H7 (cell line): ENCODE measurements at regions not wholly inside any gene's neighbourhood (a gene's known extent, or its start where the extent isn't known, plus 50 kb on each side); places are given as distances from the start of the nearest gene placed in this dataset.
"Not testable (repeated sequence)": the region's sequence is repeated elsewhere in the genome, so short reads cannot be mapped to it uniquely, and the experiment has no call there.

Source experiments
- DNase-seq: peaks from one replicate; pipeline ENCODE4 v3.0.0; 2012
- H3K27me3 ChIP-seq: 2 replicates; pipeline ENCODE4 v1.6.0; 2011; ENCODE audit warnings: mild to moderate bottlenecking, low read length; ENCODE audit not compliant: control insufficient read depth, insufficient read depth
- H3K36me3 ChIP-seq: replicated peaks from 2 replicates; pipeline ENCODE4 v1.5.1; 2011; ENCODE audit warnings: low read length; ENCODE audit not compliant: control insufficient read depth, insufficient read depth
- H3K4me3 ChIP-seq: 2 replicates; pipeline ENCODE4 v1.5.1; 2011; ENCODE audit warnings: low read depth, mild to moderate bottlenecking, control low read depth, low read length, moderate library complexity; ENCODE audit not compliant: insufficient read depth

DNA sequence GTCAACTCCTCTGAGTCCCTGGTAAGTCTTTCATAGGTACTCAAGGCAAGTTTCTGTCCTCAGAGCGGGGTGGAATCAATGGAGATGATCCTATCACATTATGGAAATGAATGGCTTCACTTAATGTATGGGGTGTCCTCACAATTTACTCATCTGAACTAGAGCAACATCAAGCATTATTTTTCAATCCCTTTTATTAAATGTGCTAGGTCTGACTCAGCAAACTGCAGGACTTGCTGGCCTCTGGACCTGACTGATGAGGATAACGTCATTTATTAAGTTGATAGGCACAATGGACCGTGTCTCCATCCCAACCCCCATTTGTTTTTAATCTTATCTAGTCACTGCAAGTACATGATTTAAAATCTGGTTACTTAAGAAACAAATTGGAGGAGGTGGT lies 259.2 kb downstream of the NUF2 start:
- Histone ChIP-seq H3K4me3 (no peak overlapping the region), H3K36me3 (no peaks in the 10 kb centered on the region), H3K27me3 (no peaks in the 10 kb centered on the region)
- no peak for DNase-seq

DNA sequence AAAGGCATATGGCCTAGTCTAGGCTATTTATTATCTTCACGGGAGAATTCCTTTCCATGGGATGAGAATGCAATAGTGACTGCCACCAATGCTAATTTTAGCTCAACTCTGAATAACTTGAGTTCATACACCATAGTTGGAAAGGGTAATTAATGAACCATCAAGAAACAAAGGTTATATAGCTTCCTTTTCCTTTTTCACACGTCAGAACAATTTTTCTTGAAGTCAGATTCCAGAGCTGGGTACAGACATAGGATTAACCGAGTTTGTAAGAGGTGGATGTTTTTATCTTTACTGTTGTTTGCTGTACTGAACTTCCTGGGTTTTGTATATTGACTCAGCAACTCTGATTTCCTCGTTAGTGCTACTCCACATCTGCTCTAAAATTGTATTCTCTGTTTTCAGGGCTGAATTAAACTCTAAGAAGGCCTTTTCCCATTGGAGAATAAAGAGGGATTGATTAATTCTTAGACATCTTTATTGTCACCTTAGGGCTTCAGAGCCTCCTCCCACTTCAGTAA lies 262.0 kb downstream of the NUF2 start:
- no peak for DNase-seq
- H3K27me3 ChIP-seq: no peaks in the 10 kb centered on the region
- no peaks in the 10 kb centered on the region for H3K36me3 ChIP-seq
- no peak overlapping the region for H3K4me3 ChIP-seq

DNA sequence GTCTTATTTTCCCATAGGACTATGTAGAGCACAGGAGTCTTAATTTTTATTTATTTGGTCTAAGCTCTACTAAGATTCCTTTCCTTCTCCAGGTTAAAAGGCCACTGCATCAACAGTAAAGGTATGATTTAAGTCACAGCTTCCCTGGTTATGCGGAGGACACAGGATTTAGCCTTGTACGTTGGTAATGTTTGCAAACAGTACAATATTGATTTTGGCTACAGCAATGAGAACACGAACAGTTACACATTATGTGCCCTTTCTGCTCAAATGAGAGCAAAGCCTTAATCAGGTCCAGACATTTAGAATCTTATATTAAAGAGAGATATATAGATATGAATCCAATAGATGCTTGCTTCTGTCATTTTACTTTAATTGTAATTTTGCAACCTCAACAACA lies 264.0 kb downstream of the NUF2 start:
- Histone ChIP-seq H3K4me3 (no peak overlapping the region), H3K36me3 (no peaks in the 10 kb centered on the region), H3K27me3 (no peaks in the 10 kb centered on the region)
- no peak for DNase-seq

DNA sequence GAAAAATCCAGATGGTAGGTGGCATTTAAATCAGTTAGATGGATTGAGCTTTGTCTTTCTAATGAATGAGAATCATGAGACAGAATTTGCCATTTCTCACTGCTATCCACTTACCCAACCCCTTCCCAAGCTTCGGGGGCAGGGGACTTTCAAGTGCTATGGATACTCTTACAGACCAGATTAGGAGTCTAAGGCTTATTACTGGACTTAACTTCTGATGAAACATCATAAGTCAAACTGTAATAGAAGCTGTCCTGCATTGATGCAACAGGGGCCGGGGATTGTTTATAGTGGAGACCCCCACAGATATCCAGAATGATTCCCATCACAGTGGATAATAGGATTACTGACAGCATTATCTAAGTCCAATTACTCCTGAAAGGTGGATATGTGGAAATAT lies 267.0 kb downstream of the NUF2 start:
- Histone ChIP-seq H3K27me3 (no peaks in the 10 kb centered on the region), H3K36me3 (no peaks in the 10 kb centered on the region), H3K4me3 (no peak overlapping the region)
- DNase-seq: no peak

DNA sequence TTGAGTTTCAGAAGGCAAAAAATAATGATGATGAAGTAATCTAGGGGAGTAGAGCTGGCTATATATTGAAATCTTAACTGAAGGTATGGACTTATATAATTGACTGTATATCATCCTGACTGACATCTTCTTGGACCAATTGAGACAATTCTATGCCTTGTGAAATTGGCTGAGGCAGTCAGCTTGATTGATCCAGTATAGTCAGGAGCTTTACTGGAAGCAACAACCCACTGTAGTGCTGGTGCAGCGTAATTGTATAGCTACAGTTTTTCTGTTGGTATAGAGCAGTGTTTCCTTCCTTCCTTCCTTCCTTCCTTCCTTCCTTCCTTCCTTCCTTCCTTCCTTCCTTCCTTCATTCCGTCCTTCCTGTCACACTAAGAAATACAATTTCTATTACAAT lies 268.0 kb downstream of the NUF2 start:
- Histone ChIP-seq H3K27me3 (no peaks in the 10 kb centered on the region), H3K4me3 (no peak overlapping the region)
- DNase-seq: no peak

DNA sequence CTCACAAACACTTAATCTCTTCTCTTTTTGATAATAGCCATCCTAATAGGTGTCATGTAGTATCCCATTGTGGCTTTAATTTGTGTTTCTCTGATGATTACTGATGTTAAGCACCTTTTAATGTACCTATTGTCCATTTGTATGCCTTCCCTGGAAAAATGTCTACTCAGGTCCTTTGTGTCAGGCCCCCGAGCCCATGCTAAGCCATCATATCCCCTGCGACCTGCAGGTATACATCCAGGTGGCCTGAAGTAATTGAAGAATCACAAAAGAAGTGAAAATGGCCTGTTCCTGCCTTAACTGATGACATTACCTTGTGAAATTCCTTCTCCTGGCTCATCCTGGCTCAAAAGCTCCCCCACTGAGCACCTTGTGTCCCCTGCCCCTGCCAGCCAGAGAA lies 269.4 kb downstream of the NUF2 start:
- H3K4me3 ChIP-seq, DNase-seq, H3K27me3 ChIP-seq, H3K36me3 ChIP-seq: not testable (repeated sequence)

More for the DNA sequence above, 268.0 kb downstream of the NUF2 start:
- H3K36me3 ChIP-seq: no peaks in the 10 kb centered on the region

DNA sequence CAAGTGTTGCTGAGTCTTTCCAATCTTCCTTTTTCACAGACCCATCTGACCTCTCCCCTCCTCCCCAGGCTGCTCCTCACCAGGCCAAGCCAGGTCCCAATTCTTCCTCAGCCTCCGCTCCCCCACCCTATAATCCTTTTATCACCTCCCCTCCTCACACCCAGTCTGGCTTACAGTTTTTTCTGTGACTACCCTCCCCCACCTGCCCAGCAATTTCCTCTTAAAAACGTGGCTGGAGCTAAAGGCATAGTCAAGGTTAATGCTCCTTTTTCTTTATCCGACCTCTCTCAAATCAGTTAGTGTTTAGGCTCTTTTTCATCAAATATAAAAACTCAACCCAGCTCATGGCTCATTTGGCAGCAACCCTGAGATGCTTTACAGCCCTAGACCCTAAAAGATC lies 270.9 kb downstream of the NUF2 start:
- not testable (repeated sequence) for H3K36me3 ChIP-seq, H3K4me3 ChIP-seq, DNase-seq, H3K27me3 ChIP-seq

DNA sequence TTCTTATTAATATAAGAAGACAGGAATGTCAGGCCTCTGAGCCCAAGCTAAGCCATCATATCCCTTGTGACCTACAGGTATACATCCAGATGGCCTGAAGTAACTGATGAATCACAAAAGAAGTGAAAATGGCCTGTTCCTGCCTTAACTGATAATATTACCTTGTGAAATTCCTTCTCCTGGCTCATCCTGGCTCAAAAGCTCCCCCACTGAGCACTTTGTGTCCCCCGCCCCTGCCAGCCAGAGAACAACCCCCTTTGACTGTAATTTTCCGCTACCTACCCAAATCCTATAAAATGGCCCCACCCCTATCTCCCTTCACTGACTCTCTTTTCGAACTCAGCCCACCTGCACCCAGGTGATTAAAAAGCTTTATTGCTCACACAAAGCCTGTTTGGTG lies 274.4 kb downstream of the NUF2 start:
- H3K36me3 ChIP-seq, H3K4me3 ChIP-seq, DNase-seq, H3K27me3 ChIP-seq: not testable (repeated sequence)

DNA sequence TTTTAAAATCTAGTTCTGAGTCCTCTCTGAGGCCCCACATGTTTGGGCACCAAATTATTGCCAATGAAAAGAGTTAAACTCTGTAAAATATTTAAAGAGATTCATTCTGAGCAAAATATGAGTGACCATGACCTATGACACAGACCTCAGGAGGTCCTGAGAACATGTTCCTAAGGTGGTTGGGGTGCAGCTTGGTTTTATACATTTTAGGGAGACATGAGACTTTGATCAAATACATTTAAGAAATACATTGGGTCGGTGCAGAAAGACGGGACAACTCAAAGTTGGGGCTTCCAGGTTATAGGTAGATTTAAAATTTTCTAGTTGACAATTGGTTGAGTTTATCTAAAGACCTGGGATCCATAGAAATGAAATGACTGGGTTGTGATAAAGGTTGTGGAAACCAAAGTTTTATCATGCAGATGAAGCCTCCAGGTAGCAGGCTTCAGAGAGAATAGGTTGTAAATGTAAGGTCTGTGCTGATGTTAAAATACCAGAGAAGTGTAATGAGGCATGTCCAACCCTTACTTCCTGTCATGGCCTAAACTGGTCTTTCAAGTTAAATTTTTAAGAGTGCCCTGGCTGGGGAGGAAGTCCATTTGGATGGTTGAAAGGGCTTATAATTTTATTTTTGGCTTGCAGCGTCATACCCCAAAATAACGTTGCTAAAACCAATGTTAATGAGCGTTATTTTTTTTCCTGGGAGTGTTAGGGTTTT lies 274.9 kb downstream of the NUF2 start:
- no peaks in the 10 kb centered on the region for H3K36me3 ChIP-seq
- no peak overlapping the region for H3K4me3 ChIP-seq
- DNase-seq: no peak
- H3K27me3 ChIP-seq: no peaks in the 10 kb centered on the region

DNA sequence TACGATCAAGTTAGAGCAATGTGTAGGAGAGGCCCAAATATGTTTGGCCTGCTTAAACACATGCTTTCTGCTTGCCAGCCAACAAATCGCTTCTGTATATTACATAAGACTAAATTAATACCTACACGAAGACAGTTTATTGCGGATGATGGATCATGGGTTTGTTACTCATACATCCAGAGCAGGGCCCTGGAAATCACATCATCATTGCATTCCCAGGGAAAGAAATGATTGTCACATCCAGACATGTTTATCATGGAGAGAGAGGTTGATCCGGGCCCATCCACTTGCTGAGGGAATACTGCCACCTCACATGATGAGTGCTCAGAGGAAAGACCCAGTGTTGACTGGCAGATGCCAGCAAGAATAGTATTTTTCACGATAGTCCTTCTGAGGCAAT lies 282.6 kb downstream of the NUF2 start:
- Histone ChIP-seq H3K4me3 (no peak overlapping the region), H3K27me3 (no peaks in the 10 kb centered on the region), H3K36me3 (no peaks in the 10 kb centered on the region)
- no peak for DNase-seq

DNA sequence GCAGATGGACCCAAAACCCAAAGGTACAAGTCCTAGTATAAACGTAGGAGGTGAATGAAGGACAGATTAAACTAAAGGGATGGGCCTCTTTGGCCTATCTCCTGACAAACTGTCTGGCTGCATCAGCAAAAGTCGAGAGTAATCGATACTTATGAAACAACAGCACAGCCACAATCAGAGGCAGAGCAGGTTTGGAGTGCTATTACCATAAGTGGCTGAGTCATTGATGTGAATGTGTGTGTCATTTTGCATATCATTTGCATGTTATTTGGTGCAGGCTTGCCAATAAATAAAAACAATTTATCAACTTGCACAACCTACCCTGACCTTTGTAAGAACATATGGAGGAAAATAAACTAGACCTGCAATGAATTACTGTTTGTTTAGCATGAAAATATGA lies 283.1 kb downstream of the NUF2 start:
- no peak for DNase-seq
- H3K36me3 ChIP-seq: no peaks in the 10 kb centered on the region
- no peaks in the 10 kb centered on the region for H3K27me3 ChIP-seq
- no peak overlapping the region for H3K4me3 ChIP-seq

DNA sequence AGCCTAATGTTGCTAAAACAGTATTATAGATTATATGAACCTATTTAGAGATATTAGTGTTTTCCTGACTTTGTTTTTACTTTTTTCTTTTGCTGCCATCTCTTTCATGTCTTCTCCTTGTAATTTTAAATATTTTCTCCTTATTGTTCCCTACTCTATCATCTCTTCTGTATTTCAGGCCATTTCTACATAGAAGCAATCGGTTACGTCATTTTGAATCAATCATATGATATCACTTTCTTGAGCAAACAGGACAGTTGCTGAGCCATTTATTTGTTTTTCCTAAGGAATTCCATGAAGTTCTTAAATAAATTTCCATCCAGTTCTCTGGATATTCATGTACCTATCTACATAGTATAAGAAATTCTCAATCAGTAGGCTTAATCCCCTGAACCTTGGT lies 287.2 kb downstream of the NUF2 start:
- no peak for DNase-seq
- no peaks in the 10 kb centered on the region for H3K36me3 ChIP-seq
- no peaks in the 10 kb centered on the region for H3K27me3 ChIP-seq
- H3K4me3 ChIP-seq: no peak overlapping the region

DNA sequence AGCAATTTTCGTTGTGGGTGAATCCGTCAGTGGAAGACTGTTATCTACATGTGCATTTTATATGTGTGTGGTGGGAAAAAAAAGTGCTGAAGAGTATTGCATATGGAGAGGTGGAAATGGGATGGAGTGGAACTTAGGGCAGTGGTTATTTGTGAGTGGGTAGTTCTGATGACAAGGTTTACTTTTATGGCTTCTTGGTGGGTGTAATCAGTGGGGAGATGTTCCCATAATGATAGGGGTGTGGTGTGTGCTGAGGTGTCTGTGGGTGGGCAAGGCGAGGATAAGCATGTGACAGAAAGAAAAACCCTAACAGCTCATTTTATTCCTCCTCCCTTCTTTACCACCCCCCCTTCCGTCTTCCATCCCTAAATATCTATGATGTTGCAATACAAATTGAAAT lies 288.1 kb downstream of the NUF2 start:
- Histone ChIP-seq H3K36me3 (no peaks in the 10 kb centered on the region), H3K4me3 (no peak overlapping the region), H3K27me3 (no peaks in the 10 kb centered on the region)
- DNase-seq: no peak

DNA sequence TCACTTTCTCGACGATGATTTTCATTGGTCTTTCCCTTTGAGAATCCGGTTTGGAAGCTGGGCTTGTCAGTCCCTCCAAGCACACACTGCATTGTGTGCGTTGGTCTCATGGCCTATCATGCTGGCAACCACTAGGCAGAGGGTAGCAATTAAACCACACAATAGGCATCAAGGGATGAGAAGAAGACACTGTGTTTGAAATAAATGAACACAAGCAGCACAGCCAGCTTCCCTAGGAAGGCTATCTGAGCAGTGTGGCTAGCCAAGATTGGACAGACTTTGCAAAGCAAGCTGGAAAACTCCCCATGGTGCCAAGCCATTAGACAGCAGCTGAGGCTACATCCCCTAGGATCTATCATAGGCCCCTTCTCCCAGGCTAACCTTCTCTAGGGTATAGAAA lies 288.7 kb downstream of the NUF2 start:
- Histone ChIP-seq H3K36me3 (no peaks in the 10 kb centered on the region), H3K4me3 (no peak overlapping the region), H3K27me3 (no peaks in the 10 kb centered on the region)
- DNase-seq: no peak

DNA sequence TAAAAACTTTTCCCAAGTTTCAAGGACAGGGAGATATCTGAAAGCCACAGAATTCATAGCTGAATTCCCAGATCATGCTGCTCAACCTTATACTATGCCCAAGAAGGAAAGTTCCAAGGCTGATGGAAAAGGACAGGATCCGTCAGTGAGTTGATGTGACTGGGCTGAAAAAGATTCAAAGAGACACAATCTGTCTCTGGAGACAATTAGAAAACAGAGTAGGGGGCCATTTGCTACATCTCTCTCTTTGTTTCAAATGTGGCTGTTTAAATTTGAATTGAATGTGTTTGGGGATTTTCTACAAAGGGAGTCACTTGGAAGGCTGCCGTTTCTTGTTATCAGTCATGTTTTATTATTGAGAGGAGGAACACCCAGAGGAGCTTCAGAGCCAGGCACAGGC lies 292.6 kb downstream of the NUF2 start:
- DNase-seq: no peak

More for the DNA sequence above, 292.6 kb downstream of the NUF2 start:
- Histone ChIP-seq H3K36me3 (no peaks in the 10 kb centered on the region), H3K27me3 (no peaks in the 10 kb centered on the region), H3K4me3 (no peak overlapping the region)
